GM12873 (cell line): ENCODE measurements at regions not wholly inside any gene's neighbourhood (a gene's known extent, or its start where the extent isn't known, plus 50 kb on each side); places are given as distances from the start of the nearest gene placed in this dataset.

Experiments used
- CTCF ChIP-seq: IDR thresholded peaks from 2 replicates; pipeline ENCODE4 v1.5.1; 2012; ENCODE audit warnings: low read depth, mild to moderate bottlenecking, moderate library complexity, low read length, control low read depth; ENCODE audit not compliant: insufficient read depth; ENCODE audit errors: missing control alignments

- TF ChIP-seq CTCF = no peak
These were observed 238.6 kb upstream of the PMEPA1 start for GRCh38 chr20:57948180-57948955.

GRCh38 chr20:57947421-57948179, 237.8 kb upstream of the PMEPA1 start:
- no peak for TF ChIP-seq CTCF

GRCh38 chr20:57946559-57947315, 236.9 kb upstream of the PMEPA1 start:
- TF ChIP-seq CTCF = no peak

GRCh38 chr20:57944988-57945387, 235.2 kb upstream of the PMEPA1 start:
- TF ChIP-seq CTCF = no peak

- no peak for TF ChIP-seq CTCF
These were observed 234.1 kb upstream of the PMEPA1 start for GRCh38 chr20:57943950-57944349.

GRCh38 chr20:57943291-57943690, 233.5 kb upstream of the PMEPA1 start:
- no peak for TF ChIP-seq CTCF
